OCI-LY3 (cell line): ENCODE measurements at regions not wholly inside any gene's neighbourhood (a gene's known extent, or its start where the extent isn't known, plus 50 kb on each side); places are given as distances from the start of the nearest gene placed in this dataset.

Experiments used
- CTCF ChIP-seq: fragments of 200-600, 300-600 bp; sonication (generic); IDR thresholded peaks from 2 replicates; pipeline ENCODE4 v1.5.1; 2014; ENCODE audit warnings: antibody characterized with exemption, low read length, low read depth
- EZH2phosphoT487 ChIP-seq: fragments of 200-600 bp; shearing (Covaris generic); IDR thresholded peaks from 2 replicates; pipeline ENCODE4 v1.6.1; 2018; ENCODE audit warnings: antibody characterized with exemption, mixed run types, low read depth

GRCh38 chr6:126600258-126600916 lies 260.5 kb downstream of the CENPW start:
- TF ChIP-seq CTCF (no peak), EZH2phosphoT487 (no peak)
